Spleen (tissue), 11 donors: ENCODE measurements at regions not wholly inside any gene's neighbourhood (a gene's known extent, or its start where the extent isn't known, plus 50 kb on each side); places are given as distances from the start of the nearest gene placed in this dataset.

Experiments used
- DNase-seq: peaks from one replicate; pipeline ENCODE4 v3.0.0-alpha.2; 2020
- H3K27ac ChIP-seq, 8 donors: fragments of 200-600 bp; sonication (generic) in 7 of 8; 1 replicate in 4 of 8; 2 replicates in 4 of 8; pipeline versions ENCODE4 v1.5.0 to v1.8.0; 2016 to 2021; ENCODE audit warnings: inconsistent platforms in 4 of 8, mild to moderate bottlenecking in 4 of 8, moderate library complexity in 1 of 8
- H3K27me3 ChIP-seq, 7 donors: fragments of 200-600 bp; sonication (generic) in 6 of 7; replicated peaks in 1 of 7; 1 replicate in 4 of 7; 2 replicates in 3 of 7; pipeline versions ENCODE4 v1.5.0 to v1.8.0; 2016 to 2021; ENCODE audit warnings: inconsistent platforms in 3 of 7, mild to moderate bottlenecking in 1 of 7
- H3K36me3 ChIP-seq, 6 donors: fragments of 200-600 bp; sonication (generic) in 5 of 6; 1 replicate in 4 of 6; 2 replicates in 2 of 6; pipeline versions ENCODE4 v1.5.0 to v1.8.0; 2016 to 2021; ENCODE audit warnings: inconsistent platforms in 2 of 6
- H3K4me1 ChIP-seq, 6 donors: fragments of 200-600 bp; sonication (generic) in 5 of 6; 1 replicate in 3 of 6; 2 replicates in 3 of 6; pipeline versions ENCODE4 v1.5.0 to v1.8.0; 2016 to 2021; ENCODE audit warnings: inconsistent platforms in 3 of 6
- H3K4me3 ChIP-seq, 8 donors: fragments of 200-600 bp; sonication (generic) in 7 of 8; 1 replicate in 4 of 8; 2 replicates in 4 of 8; pipeline versions ENCODE4 v1.5.0 to v1.8.0; 2016 to 2021; ENCODE audit warnings: inconsistent platforms in 4 of 8, mild to moderate bottlenecking in 4 of 8, moderate library complexity in 2 of 8
- H3K9me3 ChIP-seq, 8 donors: fragments of 200-600 bp; sonication (generic) in 7 of 8; 1 replicate in 4 of 8; 2 replicates in 4 of 8; pipeline versions ENCODE4 v1.5.0 to v1.8.0; 2016 to 2021; ENCODE audit warnings: inconsistent platforms in 4 of 8
- POLR2A ChIP-seq, 3 donors: fragments of 450-650 bp; IDR thresholded peaks; one replicate each; pipeline ENCODE4 v1.5.1; 2017; ENCODE audit warnings: antibody characterized with exemption in 3 of 3, mild to moderate bottlenecking in 1 of 3
- POLR2AphosphoS5 ChIP-seq, 3 donors: sonication (generic); formaldehyde crosslinking; IDR thresholded peaks; one replicate each; pipeline ENCODE4 v1.5.1; 2017; ENCODE audit warnings: antibody characterized with exemption in 3 of 3
- WGBS, 5 donors: extraction: QIAGEN DNeasy Blood & Tissue Kit in 3 of 5; methylation state at CpG; one replicate each; pipeline versions ENCODE4 v1.1.5 to v1.1.7; 2013 to 2018; 5-methylcytosine and 5-hydroxymethylcytosine counted together
- intact Hi-C: fragments of 100-400 bp; cut with DNase I; formaldehyde crosslinking; loops from one replicate; pipeline ENCODE4 v1.15.0; 2023; ENCODE audit warnings: low total_unique reads
- TF ChIP-seq, protein P1 (sequence below), 11 experiments: fragments of 200-600 bp in 7 of 11; fragments of 450-650 bp in 4 of 11; sonication (generic) in 4 of 11; IDR thresholded peaks in 8 of 11; conservative IDR thresholded peaks in 3 of 11; 1 replicate in 7 of 11; 2 replicates in 4 of 11; pipeline versions ENCODE4 v1.4.0 to v1.8.0; 2016 to 2021; ENCODE audit warnings: antibody characterized with exemption in 11 of 11, inconsistent platforms in 4 of 11, mild to moderate bottlenecking in 1 of 11
- donor health status: healthy with polysubstance abuse.
- donor health status: DM: no; HTN: no; CAD: no; lungs with moderate emphysema.
- donor health status: DM: no; HTN: no; CAD: no.
- donor health status: Bipolar disorder and iron deficiency.
- donor health status: healthy.
- donor health status: DM: no; HTN: no; CAD: no.
- donor health status: DM: yes; HTN: yes; CAD: no.

DNA sequence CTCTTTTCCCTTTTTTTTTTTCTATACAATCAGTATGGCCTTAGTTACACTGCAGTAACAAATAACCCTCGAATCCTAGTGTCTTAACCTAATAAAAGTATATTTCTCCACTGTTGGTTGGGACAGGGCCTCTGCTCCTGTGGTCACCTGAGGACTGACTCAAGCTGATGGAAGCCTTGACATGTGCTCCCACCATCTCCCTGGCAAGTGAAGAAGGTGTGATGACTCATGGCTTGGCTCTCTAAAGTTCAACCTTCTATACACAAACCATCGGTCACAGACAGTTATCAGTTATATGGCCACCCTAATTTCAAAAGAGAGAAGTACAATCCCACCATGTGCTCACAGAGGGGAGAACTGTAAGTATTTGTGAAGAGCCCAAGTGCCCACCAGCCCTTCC lies 65.8 kb upstream of the CACNA2D3 start:
- peaks cover 0 to 1% (median 0%) of the 10 kb centered on the region in 7 donors for H3K27me3 ChIP-seq
- DNase-seq: no peak
- H3K36me3 ChIP-seq: no peaks in the 10 kb centered on the region
- intact Hi-C loops: no loop called here
- no peak overlapping the region for H3K4me3 ChIP-seq
- H3K9me3 ChIP-seq: no peaks in the 10 kb centered on the region
- H3K4me1 ChIP-seq: no peaks in the 10 kb centered on the region
- no peak overlapping the region for H3K27ac ChIP-seq
- 79 to 87% (median 82%) methylated on average over 2 of the region's 2 CpGs for WGBS, 5 donors
- TF ChIP-seq POLR2A (IDR thresholded peaks at IDR 0.05) (no peak), POLR2AphosphoS5 (IDR thresholded peaks at IDR 0.05) (no peak)
- TF ChIP-seq, protein P1, sequence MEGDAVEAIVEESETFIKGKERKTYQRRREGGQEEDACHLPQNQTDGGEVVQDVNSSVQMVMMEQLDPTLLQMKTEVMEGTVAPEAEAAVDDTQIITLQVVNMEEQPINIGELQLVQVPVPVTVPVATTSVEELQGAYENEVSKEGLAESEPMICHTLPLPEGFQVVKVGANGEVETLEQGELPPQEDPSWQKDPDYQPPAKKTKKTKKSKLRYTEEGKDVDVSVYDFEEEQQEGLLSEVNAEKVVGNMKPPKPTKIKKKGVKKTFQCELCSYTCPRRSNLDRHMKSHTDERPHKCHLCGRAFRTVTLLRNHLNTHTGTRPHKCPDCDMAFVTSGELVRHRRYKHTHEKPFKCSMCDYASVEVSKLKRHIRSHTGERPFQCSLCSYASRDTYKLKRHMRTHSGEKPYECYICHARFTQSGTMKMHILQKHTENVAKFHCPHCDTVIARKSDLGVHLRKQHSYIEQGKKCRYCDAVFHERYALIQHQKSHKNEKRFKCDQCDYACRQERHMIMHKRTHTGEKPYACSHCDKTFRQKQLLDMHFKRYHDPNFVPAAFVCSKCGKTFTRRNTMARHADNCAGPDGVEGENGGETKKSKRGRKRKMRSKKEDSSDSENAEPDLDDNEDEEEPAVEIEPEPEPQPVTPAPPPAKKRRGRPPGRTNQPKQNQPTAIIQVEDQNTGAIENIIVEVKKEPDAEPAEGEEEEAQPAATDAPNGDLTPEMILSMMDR (IDR thresholded peaks at IDR 0.05 in 8 of 11, conservative IDR thresholded peaks at IDR 0.05 in 3 of 11): no peak

- TF ChIP-seq, protein P1 (IDR thresholded peaks at IDR 0.05 in 8 of 11, conservative IDR thresholded peaks at IDR 0.05 in 3 of 11): no peak
- TF ChIP-seq POLR2AphosphoS5 (IDR thresholded peaks at IDR 0.05) (no peak), POLR2A (IDR thresholded peaks at IDR 0.05) (no peak)
- H3K4me3 ChIP-seq: no peak overlapping the region
- no peaks in the 10 kb centered on the region for H3K4me1 ChIP-seq
- no peaks in the 10 kb centered on the region for H3K36me3 ChIP-seq
- WGBS, 5 donors: 75 to 88% (median 80%) methylated on average over 4 of the region's 4 CpGs
- H3K27ac ChIP-seq: no peak overlapping the region
- intact Hi-C loops: no loop called here
- H3K9me3 ChIP-seq: no peaks in the 10 kb centered on the region
- DNase-seq: no peak
- H3K27me3 ChIP-seq: no peaks in the 10 kb centered on the region
Measured at GRCh38 chr3:54053882-54054281, 68.5 kb upstream of the CACNA2D3 start.

DNA sequence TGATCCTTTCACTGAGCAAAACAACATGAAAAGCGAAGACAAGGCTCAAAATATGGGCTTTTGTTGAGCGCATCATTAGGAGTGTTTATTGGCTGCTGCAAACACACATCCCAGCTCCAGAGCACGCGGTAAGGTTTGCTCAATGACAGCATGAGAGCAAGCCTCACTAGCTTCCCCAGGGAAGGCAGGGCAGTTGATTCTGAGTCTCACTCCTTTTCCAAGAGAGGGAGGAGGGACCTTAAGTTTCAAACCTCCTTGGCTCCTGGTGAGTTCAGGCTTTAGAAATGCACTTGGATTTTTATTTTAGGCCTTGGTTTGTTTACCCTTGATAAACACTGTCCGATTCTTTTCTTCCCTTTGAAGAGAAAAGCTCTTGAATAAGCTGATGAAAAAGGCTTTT lies 69.1 kb upstream of the CACNA2D3 start:
- Histone ChIP-seq H3K4me3 (no peak overlapping the region), H3K27me3 (no peaks in the 10 kb centered on the region), H3K9me3 (no peaks in the 10 kb centered on the region), H3K36me3 (no peaks in the 10 kb centered on the region), H3K4me1 (no peaks in the 10 kb centered on the region), H3K27ac (no peak overlapping the region)
- intact Hi-C loops: no loop called here
- TF ChIP-seq POLR2A (IDR thresholded peaks at IDR 0.05) (no peak), POLR2AphosphoS5 (IDR thresholded peaks at IDR 0.05) (no peak)
- TF ChIP-seq, protein P1 (IDR thresholded peaks at IDR 0.05 in 8 of 11, conservative IDR thresholded peaks at IDR 0.05 in 3 of 11): no peak
- 71 to 78% (median 74%) methylated on average over 5 of the region's 5 CpGs for WGBS, 5 donors
- DNase-seq: no peak

DNA sequence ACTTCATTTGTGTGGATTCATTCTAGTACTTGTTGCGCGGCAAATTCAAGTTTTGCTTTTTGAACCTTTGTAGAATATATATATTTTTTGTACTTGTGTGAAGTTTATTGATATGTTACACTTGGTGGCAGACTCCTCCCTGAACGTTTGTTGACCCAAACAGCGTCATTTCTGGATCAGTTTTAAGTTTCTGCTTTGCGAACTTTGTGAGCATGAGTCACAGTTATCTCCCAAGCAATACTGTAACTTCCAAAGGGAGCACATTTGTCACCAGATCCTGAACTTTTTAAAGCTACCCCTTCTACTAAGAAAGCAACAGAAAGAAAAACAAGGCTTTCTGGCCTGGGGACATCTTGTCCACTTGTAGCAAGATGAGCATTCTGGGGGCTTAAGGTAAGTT lies 74.8 kb upstream of the CACNA2D3 start:
- Histone ChIP-seq H3K4me3 (no peak overlapping the region), H3K27me3 (no peaks in the 10 kb centered on the region), H3K27ac (no peak overlapping the region), H3K9me3 (no peaks in the 10 kb centered on the region), H3K36me3 (no peaks in the 10 kb centered on the region), H3K4me1 (no peaks in the 10 kb centered on the region)
- intact Hi-C loops: no loop called here
- DNase-seq: no peak
- TF ChIP-seq POLR2A (IDR thresholded peaks at IDR 0.05): no peak
- no peak for TF ChIP-seq POLR2AphosphoS5 (IDR thresholded peaks at IDR 0.05)
- TF ChIP-seq, protein P1 (IDR thresholded peaks at IDR 0.05 in 8 of 11, conservative IDR thresholded peaks at IDR 0.05 in 3 of 11): no peak
- WGBS, 5 donors: 83 to 91% (median 88%) methylated on average over 5 of the region's 5 CpGs
